ENCODE measurements at regions not wholly inside any gene's neighbourhood (a gene's known extent, or its start where the extent isn't known, plus 50 kb on each side); places are given as distances from the start of the nearest gene placed in this dataset.

GRCh38 chr15:36498401-36498800 is 81.0 kb upstream of the CDIN1 start:
- Histone ChIP-seq H3K4me3 (peak overlapping the region; percentile 18; the same call in 1 of the 3 replicates), H3K4me1 (peaks cover 32% of the 10 kb centered on the region), H3K4me2 (peak overlapping the region; percentile 66), H3K9me3 (no peaks in the 10 kb centered on the region), H3K27ac (peak overlapping the region; percentile 70 to 79)
- ChIA-PET CTCF (no interaction called here), POLR2A (no interaction called here)
- FAIRE-seq (no peak), DNase-seq (ENCODE audit: low read depth in 1 of 2, low spot score in 1 of 2) (no peak), ATAC-seq (no peak)
- TF ChIP-seq CEBPB (IDR thresholded peaks at IDR 0.05) = peak in 1 of 2 experiments; percentile 6; a peak in 1 of 4 replicates
- no peak for TF ChIP-seq JUNB (IDR thresholded peaks at IDR 0.05)
- 42% methylated on average over 4 of the region's 4 CpGs for WGBS (ENCODE audit: missing lambda C conversion rate)

DNA sequence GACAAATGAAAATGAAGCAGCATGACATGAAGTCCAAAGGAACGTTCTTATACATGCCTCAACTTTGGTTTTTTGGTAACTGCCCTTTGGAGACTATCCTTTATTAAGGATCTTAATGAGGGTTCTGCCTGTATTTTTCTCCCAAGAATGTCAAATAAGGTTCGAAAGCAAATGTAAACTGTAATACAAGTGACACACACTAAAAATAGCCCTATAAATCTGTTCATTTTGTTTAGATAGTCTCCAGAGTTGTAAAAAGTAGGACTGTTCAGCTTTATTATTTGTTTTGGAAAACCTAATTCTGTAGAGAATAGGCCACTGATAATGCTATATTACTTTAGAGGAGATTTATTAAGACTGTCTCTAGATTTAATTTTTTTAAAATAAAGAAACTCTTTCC is 80.5 kb upstream of the CDIN1 start:
- no peaks in the 10 kb centered on the region for H3K9me3 ChIP-seq
- FAIRE-seq (no peak), DNase-seq (ENCODE audit: low read depth in 1 of 2, low spot score in 1 of 2) (no peak), ATAC-seq (no peak)
- 0 out of 3 replicates have a peak overlapping the region, but pooled peaks have one; percentile 18 for H3K4me3 ChIP-seq
- peaks cover 30% of the 10 kb centered on the region for H3K4me1 ChIP-seq
- H3K4me2 ChIP-seq = peak overlapping the region; percentile 66
- TF ChIP-seq NFE2L2 (conservative IDR thresholded peaks at IDR 0.05; ENCODE audit: low read length) (no peak), CBX2 (IDR thresholded peaks at IDR 0.05; ENCODE audit: borderline replicate concordance, low read depth) (no peak), RCOR1 (IDR thresholded peaks at IDR 0.05; ENCODE audit: low read depth, low read length) (no peak), MAX (IDR thresholded peaks at IDR 0.05) (no peak), PHF8 (IDR thresholded peaks at IDR 0.05; ENCODE audit: borderline replicate concordance, low read depth) (no peak)
- TF ChIP-seq, protein P1, sequence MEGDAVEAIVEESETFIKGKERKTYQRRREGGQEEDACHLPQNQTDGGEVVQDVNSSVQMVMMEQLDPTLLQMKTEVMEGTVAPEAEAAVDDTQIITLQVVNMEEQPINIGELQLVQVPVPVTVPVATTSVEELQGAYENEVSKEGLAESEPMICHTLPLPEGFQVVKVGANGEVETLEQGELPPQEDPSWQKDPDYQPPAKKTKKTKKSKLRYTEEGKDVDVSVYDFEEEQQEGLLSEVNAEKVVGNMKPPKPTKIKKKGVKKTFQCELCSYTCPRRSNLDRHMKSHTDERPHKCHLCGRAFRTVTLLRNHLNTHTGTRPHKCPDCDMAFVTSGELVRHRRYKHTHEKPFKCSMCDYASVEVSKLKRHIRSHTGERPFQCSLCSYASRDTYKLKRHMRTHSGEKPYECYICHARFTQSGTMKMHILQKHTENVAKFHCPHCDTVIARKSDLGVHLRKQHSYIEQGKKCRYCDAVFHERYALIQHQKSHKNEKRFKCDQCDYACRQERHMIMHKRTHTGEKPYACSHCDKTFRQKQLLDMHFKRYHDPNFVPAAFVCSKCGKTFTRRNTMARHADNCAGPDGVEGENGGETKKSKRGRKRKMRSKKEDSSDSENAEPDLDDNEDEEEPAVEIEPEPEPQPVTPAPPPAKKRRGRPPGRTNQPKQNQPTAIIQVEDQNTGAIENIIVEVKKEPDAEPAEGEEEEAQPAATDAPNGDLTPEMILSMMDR (IDR thresholded peaks at IDR 0.05) = no peak
- 33% methylated on average over 2 of the region's 2 CpGs for WGBS (ENCODE audit: missing lambda C conversion rate)
- POLR2A ChIA-PET = no interaction called here
- H3K27ac ChIP-seq = peak overlapping the region; percentile 70 to 79
- CTCF ChIA-PET = no interaction called here

DNA sequence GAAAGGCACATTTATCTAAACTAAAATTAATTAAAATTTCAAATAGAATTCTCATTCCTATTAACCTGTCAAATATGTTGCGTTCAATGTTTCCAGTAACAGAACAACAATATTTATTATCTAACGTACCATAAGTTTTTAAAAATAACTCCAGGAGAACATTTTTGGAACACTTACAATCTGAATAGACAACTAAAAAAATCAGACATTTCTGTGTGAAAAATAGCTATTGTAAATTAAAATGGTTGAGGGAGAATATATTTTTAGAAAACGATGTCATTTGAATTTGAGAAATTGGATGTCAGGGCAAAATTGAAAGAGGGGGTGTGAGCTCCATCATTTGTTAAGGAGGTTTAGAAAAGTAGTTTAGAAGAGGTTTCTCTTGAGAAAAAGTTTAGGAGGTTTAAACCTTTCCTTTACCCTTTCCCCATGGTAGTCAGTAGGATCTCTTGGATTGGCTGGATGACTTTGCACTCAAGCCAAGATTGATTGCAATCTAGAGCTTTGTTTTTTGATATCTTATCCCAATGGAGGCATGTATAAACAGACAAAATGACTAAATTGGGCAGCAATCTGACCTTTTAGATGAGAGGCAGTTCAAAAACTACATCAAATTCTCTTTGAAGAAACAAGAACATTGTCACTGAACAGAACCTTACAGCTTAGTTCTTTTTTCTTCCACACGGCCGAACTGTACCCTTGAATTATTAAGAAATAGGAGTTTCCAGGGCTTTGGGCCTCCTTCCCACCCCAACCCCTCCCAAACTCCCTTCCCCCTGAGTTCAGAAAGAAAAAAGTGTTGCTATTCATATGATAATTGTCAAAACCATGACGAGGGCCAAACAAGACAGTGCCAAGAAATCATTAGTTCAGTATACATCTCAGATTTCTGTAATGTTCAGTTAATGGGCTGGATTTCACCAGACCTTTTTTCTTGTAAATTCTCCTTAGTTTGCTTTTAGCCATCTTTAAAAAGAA is 79.7 kb upstream of the CDIN1 start:
- ATAC-seq (no peak), DNase-seq (ENCODE audit: low read depth in 1 of 2, low spot score in 1 of 2) (no peak), FAIRE-seq (no peak)
- ChIA-PET POLR2A (no interaction called here), CTCF (interaction anchor here (1.0 to 1.4 kb wide), 5 partner anchors 23 to 749 kb away, joined by 3 to 4 read pairs (median 3); no protein-coding TSS in a partner anchor)
- H3K4me2 ChIP-seq = peak overlapping the region; percentile 16; the same call in 2 of the 3 replicates
- 74% methylated on average over 6 of the region's 6 CpGs for WGBS (ENCODE audit: missing lambda C conversion rate)
- no peak for TF ChIP-seq CBX8 (IDR thresholded peaks at IDR 0.05)
- no peak for TF ChIP-seq PHF8 (IDR thresholded peaks at IDR 0.05; ENCODE audit: borderline replicate concordance, low read depth)
- no peak for TF ChIP-seq EP300 (IDR thresholded peaks at IDR 0.05)
- no peak for TF ChIP-seq HOXA7 (CRISPR knock-in tag; IDR thresholded peaks at IDR 0.05)
- TF ChIP-seq FOSB (CRISPR knock-in tag; IDR thresholded peaks at IDR 0.05) = no peak
- TF ChIP-seq ZNF302 (CRISPR knock-in tag; IDR thresholded peaks at IDR 0.05) = no peak
- no peak for TF ChIP-seq CHD2 (IDR thresholded peaks at IDR 0.05; ENCODE audit: low read length, partially characterized antibody)
- no peak for TF ChIP-seq CEBPB (IDR thresholded peaks at IDR 0.05)
- TF ChIP-seq HEYL (CRISPR knock-in tag; IDR thresholded peaks at IDR 0.05) = no peak
- TF ChIP-seq ZC3H11A (IDR thresholded peaks at IDR 0.05) = no peak
- no peaks in the 10 kb centered on the region for H3K9me3 ChIP-seq
- H3K27ac ChIP-seq = peak overlapping the region; percentile 32 to 59; a peak in 5 of 6 replicates
- peaks cover 30% of the 10 kb centered on the region for H3K4me1 ChIP-seq
- H3K4me3 ChIP-seq = no peak overlapping the region

DNA sequence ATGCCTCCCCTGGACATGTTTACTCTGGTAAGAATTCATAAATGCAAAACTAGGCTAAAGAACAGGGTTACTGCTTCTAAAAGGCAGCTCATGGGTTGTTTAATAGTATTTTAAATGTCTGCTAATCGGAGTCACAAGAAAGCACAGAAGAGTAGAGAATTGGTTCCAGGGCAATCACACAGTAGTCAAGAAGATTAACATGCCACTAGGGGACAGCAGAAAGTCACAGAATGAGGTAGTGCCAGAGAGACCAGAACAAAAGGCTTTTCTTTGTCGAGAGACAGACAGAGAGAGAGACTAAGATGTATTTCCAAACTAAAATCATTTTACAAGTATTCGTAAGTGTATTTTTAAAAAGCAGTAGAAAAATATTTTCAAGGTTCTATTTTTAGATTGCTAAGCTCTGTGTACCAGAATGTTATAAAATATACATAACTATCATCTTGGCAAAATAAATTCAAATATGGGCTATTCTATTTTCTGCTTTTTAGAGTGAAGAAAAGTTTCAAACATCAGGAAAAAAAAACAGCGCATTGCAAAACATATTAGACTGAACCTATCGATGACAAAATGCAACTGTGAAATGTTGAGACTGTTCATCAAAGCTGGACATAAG is 78.3 kb upstream of the CDIN1 start:
- Histone ChIP-seq H3K27ac (peak overlapping the region; percentile 45 to 62; a peak in 5 of 6 replicates), H3K4me2 (peak overlapping the region; percentile 65), H3K4me3 (no peak overlapping the region), H3K4me1 (peaks cover 30% of the 10 kb centered on the region), H3K9me3 (no peaks in the 10 kb centered on the region)
- WGBS (ENCODE audit: missing lambda C conversion rate) = 5% methylated on average over 5 of the region's 5 CpGs
- DNase-seq (ENCODE audit: low read depth in 1 of 2, low spot score in 1 of 2) (peak; percentile 13 to 78), ATAC-seq (peak; percentile 97 to 98), FAIRE-seq (no peak)
- CTCF ChIA-PET = interaction anchor here (0.6 to 2.1 kb wide), 12 partner anchors 9 to 1382 kb away, joined by 3 to 11 read pairs (median 3); no protein-coding TSS in a partner anchor
- POLR2A ChIA-PET = no interaction called here
- TF ChIP-seq, protein P2, sequence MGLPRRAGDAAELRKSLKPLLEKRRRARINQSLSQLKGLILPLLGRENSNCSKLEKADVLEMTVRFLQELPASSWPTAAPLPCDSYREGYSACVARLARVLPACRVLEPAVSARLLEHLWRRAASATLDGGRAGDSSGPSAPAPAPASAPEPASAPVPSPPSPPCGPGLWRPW (IDR thresholded peaks at IDR 0.05) = no peak
- TF ChIP-seq HOXB5 (CRISPR knock-in tag; IDR thresholded peaks at IDR 0.05) = no peak
- TF ChIP-seq SREBF2 (IDR thresholded peaks at IDR 0.05) = no peak
- TF ChIP-seq, protein P3, sequence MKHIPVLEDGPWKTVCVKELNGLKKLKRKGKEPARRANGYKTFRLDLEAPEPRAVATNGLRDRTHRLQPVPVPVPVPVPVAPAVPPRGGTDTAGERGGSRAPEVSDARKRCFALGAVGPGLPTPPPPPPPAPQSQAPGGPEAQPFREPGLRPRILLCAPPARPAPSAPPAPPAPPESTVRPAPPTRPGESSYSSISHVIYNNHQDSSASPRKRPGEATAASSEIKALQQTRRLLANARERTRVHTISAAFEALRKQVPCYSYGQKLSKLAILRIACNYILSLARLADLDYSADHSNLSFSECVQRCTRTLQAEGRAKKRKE (CRISPR knock-in tag; IDR thresholded peaks at IDR 0.05; ENCODE audit: low read depth) = no peak
- no peak for TF ChIP-seq HDAC2 (IDR thresholded peaks at IDR 0.05)
- peak; percentile 80 to 89 for TF ChIP-seq RAD21 (conservative IDR thresholded peaks at IDR 0.05 in 1 of 2, IDR thresholded peaks at IDR 0.05 in 1 of 2)
- peak; percentile 66 for TF ChIP-seq SMC3 (IDR thresholded peaks at IDR 0.05)
- TF ChIP-seq RARB (CRISPR knock-in tag; IDR thresholded peaks at IDR 0.05) = no peak
- TF ChIP-seq, protein P1 (IDR thresholded peaks at IDR 0.05) = peak; percentile 72
